Neuronal stem cell (in vitro differentiated cells): ENCODE measurements at regions not wholly inside any gene's neighbourhood (a gene's known extent, or its start where the extent isn't known, plus 50 kb on each side); places are given as distances from the start of the nearest gene placed in this dataset.

Source experiments
- DNase-seq: peaks from one replicate; pipeline ENCODE4 v3.0.0-alpha.2; 2013; ENCODE audit warnings: low spot score
- H2AFZ ChIP-seq: one replicate; pipeline ENCODE4 v1.6.1; 2013; ENCODE audit warnings: mild to moderate bottlenecking, low read length, inconsistent platforms
- H2AK5ac ChIP-seq: 2 replicates; pipeline ENCODE4 v1.6.1; 2013; ENCODE audit warnings: low read depth, mild to moderate bottlenecking, inconsistent platforms, low read length, moderate library complexity, mixed read lengths
- H2BK120ac ChIP-seq: 2 replicates; pipeline ENCODE4 v1.6.1; 2013; ENCODE audit warnings: low read depth, mild to moderate bottlenecking, inconsistent platforms, low read length, moderate library complexity, mixed read lengths
- H2BK12ac ChIP-seq: one replicate; pipeline ENCODE4 v1.6.1; 2013; ENCODE audit warnings: low read length, inconsistent platforms
- H2BK15ac ChIP-seq: 2 replicates; pipeline ENCODE4 v1.6.1; 2013; ENCODE audit warnings: mild to moderate bottlenecking, low read length, inconsistent platforms, mixed read lengths
- H2BK5ac ChIP-seq: one replicate; pipeline ENCODE4 v1.6.1; 2013; ENCODE audit warnings: inconsistent platforms, mild to moderate bottlenecking, low read length, moderate library complexity
- H3K14ac ChIP-seq: one replicate; pipeline ENCODE4 v1.6.1; 2013; ENCODE audit warnings: low read length, inconsistent platforms
- H3K18ac ChIP-seq: 2 replicates; pipeline ENCODE4 v1.6.1; 2013; ENCODE audit warnings: low read length, inconsistent platforms
- H3K23ac ChIP-seq: 2 replicates; pipeline ENCODE4 v1.6.1; 2013; ENCODE audit warnings: low read depth, mild to moderate bottlenecking, mixed read lengths, low read length, inconsistent platforms; ENCODE audit not compliant: poor library complexity
- H3K27ac ChIP-seq: replicated peaks from 3 replicates; pipeline ENCODE4 v1.5.1; 2013; ENCODE audit warnings: low read length, inconsistent platforms
- H3K27me3 ChIP-seq, 3 experiments: 2 replicates each; pipeline ENCODE4 v1.6.1; 2013; ENCODE audit warnings: low read length in 3 of 3, mild to moderate bottlenecking in 2 of 3, inconsistent platforms in 1 of 3, low read depth in 1 of 3, mixed read lengths in 1 of 3, moderate library complexity in 1 of 3; ENCODE audit not compliant: control insufficient read depth in 3 of 3, insufficient read depth in 3 of 3
- H3K36me3 ChIP-seq, 2 donors: replicated peaks in 1 of 2; 2 replicates each; pipeline ENCODE4 v1.6.1; 2013; ENCODE audit warnings: low read length in 2 of 2; ENCODE audit not compliant: control insufficient read depth in 2 of 2, insufficient read depth in 2 of 2
- H3K4ac ChIP-seq: 2 replicates; pipeline ENCODE4 v1.6.1; 2013; ENCODE audit warnings: inconsistent platforms, mild to moderate bottlenecking, low read length, moderate library complexity
- H3K4me1 ChIP-seq, 2 donors: 1 replicate in 1 of 2; 2 replicates in 1 of 2; pipeline ENCODE4 v1.6.1; 2013; ENCODE audit warnings: low read length in 2 of 2, low read depth in 1 of 2; ENCODE audit not compliant: control insufficient read depth in 2 of 2, insufficient read depth in 1 of 2
- H3K4me2 ChIP-seq: one replicate; pipeline ENCODE4 v1.6.1; 2013; ENCODE audit warnings: mild to moderate bottlenecking, low read length, inconsistent platforms; ENCODE audit not compliant: insufficient read depth, poor library complexity, severe bottlenecking
- H3K4me3 ChIP-seq, 2 donors: 2 replicates each; pipeline ENCODE4 v1.5.1; 2013; ENCODE audit warnings: low read length in 2 of 2, mild to moderate bottlenecking in 2 of 2, inconsistent platforms in 1 of 2, moderate library complexity in 1 of 2
- H3K79me1 ChIP-seq: one replicate; pipeline ENCODE4 v1.6.1; 2013; ENCODE audit warnings: low read depth, mild to moderate bottlenecking, inconsistent platforms, low read length, moderate library complexity
- H3K9ac ChIP-seq: one replicate; pipeline ENCODE4 v1.6.1; 2013; ENCODE audit warnings: mild to moderate bottlenecking, low read depth, low read length, inconsistent platforms; ENCODE audit not compliant: poor library complexity
- H3K9me3 ChIP-seq, 2 donors: replicated peaks in 1 of 2; 2 replicates each; pipeline versions ENCODE3 to v1.6.1; 2013; ENCODE audit warnings: low read length in 2 of 2, mild to moderate bottlenecking in 2 of 2, inconsistent platforms in 1 of 2, low read depth in 1 of 2, mixed read lengths in 1 of 2, moderate library complexity in 1 of 2; ENCODE audit not compliant: control insufficient read depth in 2 of 2, insufficient read depth in 1 of 2
- H4K8ac ChIP-seq: one replicate; pipeline ENCODE4 v1.6.1; 2013; ENCODE audit warnings: low read depth, mild to moderate bottlenecking, inconsistent platforms, low read length, moderate library complexity
- H4K91ac ChIP-seq: one replicate; pipeline ENCODE4 v1.6.1; 2013; ENCODE audit warnings: low read length, low read depth, mild to moderate bottlenecking, inconsistent platforms; ENCODE audit not compliant: poor library complexity
- WGBS, 2 donors: extraction: QIAGEN DNeasy Blood & Tissue Kit; methylation state at CpG; one replicate each; pipeline ENCODE4 v1.1.7; 2013; ENCODE audit warnings: missing lambda C conversion rate in 2 of 2, mixed read lengths in 1 of 2; ENCODE audit not compliant: insufficient read length in 2 of 2, insufficient replicate concordance in 1 of 2; ENCODE audit errors: extremely low coverage in 2 of 2; 5-methylcytosine and 5-hydroxymethylcytosine counted together

- H3K9ac ChIP-seq = no peak overlapping the region
Measured at GRCh38 chr2:15851076-15851693, 89.2 kb upstream of the MYCN start.

DNA sequence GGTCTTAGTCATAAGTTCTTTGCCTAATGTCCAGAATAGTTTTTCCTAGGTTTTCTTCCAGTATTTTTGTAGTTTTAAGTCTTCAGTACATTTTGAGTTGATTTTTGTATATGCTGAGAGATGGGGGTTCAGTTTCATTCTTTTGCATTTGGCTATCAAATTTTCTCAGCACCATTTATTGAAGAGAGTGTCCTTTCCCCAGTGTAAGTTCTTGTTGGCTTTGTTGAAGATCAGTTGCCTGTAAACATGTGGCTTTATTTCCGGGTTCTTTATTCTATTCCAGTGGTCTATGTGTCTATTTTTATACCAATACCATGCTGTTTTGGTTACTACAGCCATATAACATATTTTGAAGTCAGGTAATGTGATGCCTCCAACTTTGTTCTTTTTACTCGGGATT, 87.5 kb upstream of the MYCN start:
- no peak overlapping the region for H3K18ac ChIP-seq
- H4K91ac ChIP-seq = no peak overlapping the region
- H3K27ac ChIP-seq = no peak overlapping the region
- H3K9me3 ChIP-seq = peaks cover 0 to 2% of the 10 kb centered on the region in 2 donors
- WGBS, 2 donors = no CpG with 5 or more reads among the region's 2 CpGs
- no peaks in the 10 kb centered on the region for H3K79me1 ChIP-seq
- H2BK120ac ChIP-seq = no peak overlapping the region
- H2BK15ac ChIP-seq = no peak overlapping the region
- no peak for DNase-seq
- no peak overlapping the region for H2BK5ac ChIP-seq
- H2AFZ ChIP-seq = no peak overlapping the region
- H2BK12ac ChIP-seq = no peak overlapping the region
- H2AK5ac ChIP-seq = no peak overlapping the region
- H3K14ac ChIP-seq = no peak overlapping the region
- H3K36me3 ChIP-seq = no peaks in the 10 kb centered on the region
- no peak overlapping the region for H4K8ac ChIP-seq
- H3K23ac ChIP-seq = no peak overlapping the region
- H3K4ac ChIP-seq = no peak overlapping the region
- H3K9ac ChIP-seq = no peak overlapping the region
- no peak overlapping the region for H3K4me2 ChIP-seq
- H3K27me3 ChIP-seq = no peaks in the 10 kb centered on the region
- H3K4me1 ChIP-seq = no peaks in the 10 kb centered on the region
- no peak overlapping the region for H3K4me3 ChIP-seq

More at GRCh38 chr2:15851076-15851693, 89.2 kb upstream of the MYCN start:
- H3K9me3 ChIP-seq = peaks cover 0 to 2% of the 10 kb centered on the region in 2 donors
- no peak overlapping the region for H3K4ac ChIP-seq
- WGBS, 2 donors = no CpG with 5 or more reads among the region's 10 CpGs
- H3K18ac ChIP-seq = no peak overlapping the region
- H2AFZ ChIP-seq = no peak overlapping the region
- H3K4me1 ChIP-seq = no peaks in the 10 kb centered on the region
- no peaks in the 10 kb centered on the region for H3K27me3 ChIP-seq
- no peak overlapping the region for H3K4me2 ChIP-seq
- no peak overlapping the region for H3K27ac ChIP-seq
- no peak overlapping the region for H3K14ac ChIP-seq
- no peak overlapping the region for H2AK5ac ChIP-seq
- no peak overlapping the region for H2BK12ac ChIP-seq
- no peak overlapping the region for H4K8ac ChIP-seq
- H4K91ac ChIP-seq = no peak overlapping the region
- no peaks in the 10 kb centered on the region for H3K79me1 ChIP-seq
- no peak overlapping the region for H3K23ac ChIP-seq
- no peak overlapping the region for H3K4me3 ChIP-seq
- H3K36me3 ChIP-seq = no peaks in the 10 kb centered on the region
- H2BK120ac ChIP-seq = no peak overlapping the region
- DNase-seq = no peak
- H2BK5ac ChIP-seq = no peak overlapping the region
- H2BK15ac ChIP-seq = no peak overlapping the region

DNA sequence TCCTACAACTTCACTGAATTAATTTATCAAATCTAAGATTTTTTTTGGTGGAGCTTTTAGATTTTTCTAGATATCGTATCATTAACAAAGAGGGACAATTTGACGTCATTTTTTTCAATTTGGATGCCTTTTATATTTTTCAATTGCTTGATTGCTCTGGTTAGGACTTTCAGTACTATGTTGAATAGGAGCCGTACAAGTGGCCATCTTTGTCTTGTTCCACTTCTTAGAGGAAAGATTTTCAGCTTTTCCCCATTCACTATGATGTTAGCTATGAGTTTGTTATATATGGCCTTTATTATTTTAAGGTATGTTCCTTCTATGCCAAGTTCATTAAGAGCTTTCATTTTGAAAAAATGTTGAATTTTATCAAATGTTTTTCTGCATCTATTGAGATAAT, 86.4 kb upstream of the MYCN start:
- no peaks in the 10 kb centered on the region for H3K79me1 ChIP-seq
- H3K4me1 ChIP-seq = peaks cover 0 to 1% of the 10 kb centered on the region in 2 donors
- H2BK5ac ChIP-seq = no peak overlapping the region
- no peak overlapping the region for H4K91ac ChIP-seq
- no peak overlapping the region for H3K14ac ChIP-seq
- no peak overlapping the region for H2AFZ ChIP-seq
- H3K36me3 ChIP-seq = no peaks in the 10 kb centered on the region
- no peak for DNase-seq
- no peak overlapping the region for H3K9ac ChIP-seq
- WGBS, 2 donors = no CpG with 5 or more reads among the region's 3 CpGs
- H3K18ac ChIP-seq = no peak overlapping the region
- H2BK120ac ChIP-seq = no peak overlapping the region
- no peak overlapping the region for H3K4me3 ChIP-seq
- H3K4ac ChIP-seq = no peak overlapping the region
- H3K23ac ChIP-seq = no peak overlapping the region
- no peak overlapping the region for H2BK12ac ChIP-seq
- H3K9me3 ChIP-seq = peaks cover 0 to 2% of the 10 kb centered on the region in 2 donors
- no peak overlapping the region for H3K27ac ChIP-seq
- H2AK5ac ChIP-seq = no peak overlapping the region
- H2BK15ac ChIP-seq = no peak overlapping the region
- no peaks in the 10 kb centered on the region for H3K27me3 ChIP-seq
- H3K4me2 ChIP-seq = no peak overlapping the region
- H4K8ac ChIP-seq = no peak overlapping the region

DNA sequence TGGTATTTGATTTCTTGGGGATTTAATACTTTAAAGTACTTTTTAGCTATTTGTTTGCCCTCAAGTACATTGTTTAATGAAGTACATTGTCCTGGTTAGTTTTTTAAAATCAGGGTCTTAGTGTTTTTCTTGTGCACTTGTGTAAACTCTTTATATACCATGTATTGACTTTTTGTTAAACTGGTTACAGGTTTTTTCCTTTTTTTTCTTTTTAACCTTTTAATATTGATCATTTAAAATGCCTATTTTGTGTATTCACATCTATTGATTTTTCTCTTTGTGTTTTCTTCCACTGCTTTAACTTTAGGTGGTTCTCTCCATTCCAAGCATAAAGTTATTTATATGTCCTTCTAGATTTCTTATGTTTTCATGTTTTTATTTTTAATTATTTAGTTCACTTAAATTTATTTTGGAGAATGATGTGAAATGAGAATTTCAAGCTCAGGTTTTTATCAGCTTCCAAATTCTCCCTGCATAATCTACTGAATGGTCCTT, 84.5 kb upstream of the MYCN start:
- Histone ChIP-seq H3K18ac (no peak overlapping the region), H4K8ac (no peak overlapping the region)
- no peak for DNase-seq

More for the DNA sequence above, 84.5 kb upstream of the MYCN start:
- Histone ChIP-seq H3K27ac (no peak overlapping the region), H3K4ac (no peak overlapping the region), H3K4me1 (peaks cover 0 to 2% of the 10 kb centered on the region in 2 donors), H3K9ac (no peak overlapping the region), H3K4me3 (no peak overlapping the region), H2BK12ac (no peak overlapping the region), H3K14ac (no peak overlapping the region), H3K23ac (no peak overlapping the region), H2BK15ac (no peak overlapping the region), H2BK120ac (no peak overlapping the region), H4K91ac (no peak overlapping the region), H2AK5ac (no peak overlapping the region), H3K36me3 (no peaks in the 10 kb centered on the region), H3K9me3 (no peaks in the 10 kb centered on the region), H2BK5ac (no peak overlapping the region), H3K79me1 (no peaks in the 10 kb centered on the region), H3K27me3 (no peaks in the 10 kb centered on the region), H2AFZ (no peak overlapping the region), H3K4me2 (no peak overlapping the region)
